K562 (cell line): ENCODE measurements at regions not wholly inside any gene's neighbourhood (a gene's known extent, or its start where the extent isn't known, plus 50 kb on each side); places are given as distances from the start of the nearest gene placed in this dataset.

ENCODE experiments used
- EGR1 ChIP-seq: fragments of 450-650 bp; conservative IDR thresholded peaks from 2 replicates; pipeline ENCODE4 v1.6.1; 2017; ENCODE audit warnings: mild to moderate bottlenecking
- HDGF ChIP-seq: fragments of 450-650 bp; IDR thresholded peaks from 2 replicates; pipeline ENCODE4 v1.6.1; 2016
- KDM5B ChIP-seq: fragments of 200-600 bp; sonication (generic); IDR thresholded peaks from 2 replicates; pipeline ENCODE4 v1.6.1; 2012; ENCODE audit warnings: low read depth, mild to moderate bottlenecking, moderate library complexity, low read length, control low read depth, inconsistent platforms; ENCODE audit not compliant: insufficient replicate concordance
- MTA1 ChIP-seq: fragments of 450-650 bp; IDR thresholded peaks from 2 replicates; pipeline ENCODE4 v1.6.1; 2017; ENCODE audit warnings: borderline replicate concordance
- PURB ChIP-seq: sonication (generic); formaldehyde crosslinking; IDR thresholded peaks from 2 replicates; pipeline ENCODE4 v1.9.0; 2021; ENCODE audit warnings: low read depth, mild to moderate bottlenecking, missing genetic modification reagents
- RBM17 ChIP-seq: fragments of 200-400 bp; formaldehyde crosslinking; IDR thresholded peaks from 2 replicates; pipeline ENCODE4 v1.6.1; 2017; ENCODE audit warnings: low read depth, mild to moderate bottlenecking, low read length, borderline replicate concordance
- REST ChIP-seq, 2 experiments: fragments of 450-650 bp; formaldehyde crosslinking in 1 of 2; IDR thresholded peaks; 2 replicates each; pipeline versions ENCODE4 v1.4.0 to v1.6.1; 2014 to 2020; ENCODE audit warnings: mild to moderate bottlenecking in 2 of 2, borderline replicate concordance in 1 of 2, low read depth in 1 of 2
- SRSF9 ChIP-seq: fragments of 200-400 bp; formaldehyde crosslinking; IDR thresholded peaks from 2 replicates; pipeline ENCODE4 v1.6.1; 2017; ENCODE audit warnings: low read depth, low read length, borderline replicate concordance
- TAL1 ChIP-seq: fragments of 450-650 bp; IDR thresholded peaks from 2 replicates; pipeline ENCODE4 v1.6.1; 2016; ENCODE audit warnings: mild to moderate bottlenecking
- ZBTB1 ChIP-seq: sonication (generic); formaldehyde crosslinking; IDR thresholded peaks from 2 replicates; pipeline ENCODE4 v1.8.1; 2023; ENCODE audit warnings: missing genetic modification reagents, low read depth, mild to moderate bottlenecking, borderline replicate concordance
- TF ChIP-seq, protein P1 (sequence below): fragments of 450-650 bp; IDR thresholded peaks from 2 replicates; pipeline ENCODE4 v1.6.1; 2016; ENCODE audit warnings: mild to moderate bottlenecking
- TF ChIP-seq, protein P2 (sequence below): fragments of 250-450 bp; sonication (Bioruptor Pico); IDR thresholded peaks from 2 replicates; pipeline ENCODE4 v1.8.0; 2021; ENCODE audit warnings: moderate library complexity, mild to moderate bottlenecking, inconsistent platforms

DNA sequence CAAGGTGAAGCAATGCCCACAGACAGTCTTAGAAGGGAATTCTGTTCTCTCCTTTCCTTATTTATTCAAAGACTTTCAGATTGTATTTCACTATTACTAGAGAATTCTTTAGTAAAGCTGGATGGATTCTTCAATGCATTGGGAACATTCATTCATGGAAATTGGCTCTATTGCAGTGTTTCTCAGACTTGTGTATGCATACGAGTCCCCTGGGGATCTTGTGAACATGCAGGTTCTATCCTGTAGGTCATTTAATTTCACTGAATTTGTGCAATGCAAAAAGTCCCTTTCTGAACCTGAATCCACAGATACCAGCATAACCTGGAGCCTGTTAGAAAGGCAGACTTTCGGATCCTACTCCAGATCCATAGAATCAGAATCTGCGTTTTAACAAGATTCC is 160.9 kb upstream of the AHI1 start (continued):
- no peak for TF ChIP-seq REST (IDR thresholded peaks at IDR 0.05; ENCODE audit: borderline replicate concordance)
- no peak for TF ChIP-seq REST (CRISPR knock-in tag; IDR thresholded peaks at IDR 0.05; ENCODE audit: low read depth)
- TF ChIP-seq RBM17 = no peak
- TF ChIP-seq, protein P1, sequence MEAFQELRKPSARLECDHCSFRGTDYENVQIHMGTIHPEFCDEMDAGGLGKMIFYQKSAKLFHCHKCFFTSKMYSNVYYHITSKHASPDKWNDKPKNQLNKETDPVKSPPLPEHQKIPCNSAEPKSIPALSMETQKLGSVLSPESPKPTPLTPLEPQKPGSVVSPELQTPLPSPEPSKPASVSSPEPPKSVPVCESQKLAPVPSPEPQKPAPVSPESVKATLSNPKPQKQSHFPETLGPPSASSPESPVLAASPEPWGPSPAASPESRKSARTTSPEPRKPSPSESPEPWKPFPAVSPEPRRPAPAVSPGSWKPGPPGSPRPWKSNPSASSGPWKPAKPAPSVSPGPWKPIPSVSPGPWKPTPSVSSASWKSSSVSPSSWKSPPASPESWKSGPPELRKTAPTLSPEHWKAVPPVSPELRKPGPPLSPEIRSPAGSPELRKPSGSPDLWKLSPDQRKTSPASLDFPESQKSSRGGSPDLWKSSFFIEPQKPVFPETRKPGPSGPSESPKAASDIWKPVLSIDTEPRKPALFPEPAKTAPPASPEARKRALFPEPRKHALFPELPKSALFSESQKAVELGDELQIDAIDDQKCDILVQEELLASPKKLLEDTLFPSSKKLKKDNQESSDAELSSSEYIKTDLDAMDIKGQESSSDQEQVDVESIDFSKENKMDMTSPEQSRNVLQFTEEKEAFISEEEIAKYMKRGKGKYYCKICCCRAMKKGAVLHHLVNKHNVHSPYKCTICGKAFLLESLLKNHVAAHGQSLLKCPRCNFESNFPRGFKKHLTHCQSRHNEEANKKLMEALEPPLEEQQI = no peak
- TF ChIP-seq TAL1 = no peak
- TF ChIP-seq, protein P2, sequence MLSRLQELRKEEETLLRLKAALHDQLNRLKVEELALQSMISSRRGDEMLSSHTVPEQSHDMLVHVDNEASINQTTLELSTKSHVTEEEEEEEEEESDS (CRISPR knock-in tag) = no peak
- TF ChIP-seq SRSF9 = no peak
- no peak for TF ChIP-seq KDM5B
- TF ChIP-seq EGR1 = no peak
- no peak for TF ChIP-seq MTA1
- TF ChIP-seq PURB = no peak
- no peak for TF ChIP-seq ZBTB1 (CRISPR knock-in tag)
- no peak for TF ChIP-seq HDGF
- TF ChIP-seq, all 486 proteins: peak for 0
